T follicular helper cell (primary cell): ENCODE measurements at regions not wholly inside any gene's neighbourhood (a gene's known extent, or its start where the extent isn't known, plus 50 kb on each side); places are given as distances from the start of the nearest gene placed in this dataset.

Experiments used
- DNase-seq: peaks from one replicate; pipeline ENCODE4 v3.0.0-alpha.2; 2020; ENCODE audit warnings: low read depth

DNA sequence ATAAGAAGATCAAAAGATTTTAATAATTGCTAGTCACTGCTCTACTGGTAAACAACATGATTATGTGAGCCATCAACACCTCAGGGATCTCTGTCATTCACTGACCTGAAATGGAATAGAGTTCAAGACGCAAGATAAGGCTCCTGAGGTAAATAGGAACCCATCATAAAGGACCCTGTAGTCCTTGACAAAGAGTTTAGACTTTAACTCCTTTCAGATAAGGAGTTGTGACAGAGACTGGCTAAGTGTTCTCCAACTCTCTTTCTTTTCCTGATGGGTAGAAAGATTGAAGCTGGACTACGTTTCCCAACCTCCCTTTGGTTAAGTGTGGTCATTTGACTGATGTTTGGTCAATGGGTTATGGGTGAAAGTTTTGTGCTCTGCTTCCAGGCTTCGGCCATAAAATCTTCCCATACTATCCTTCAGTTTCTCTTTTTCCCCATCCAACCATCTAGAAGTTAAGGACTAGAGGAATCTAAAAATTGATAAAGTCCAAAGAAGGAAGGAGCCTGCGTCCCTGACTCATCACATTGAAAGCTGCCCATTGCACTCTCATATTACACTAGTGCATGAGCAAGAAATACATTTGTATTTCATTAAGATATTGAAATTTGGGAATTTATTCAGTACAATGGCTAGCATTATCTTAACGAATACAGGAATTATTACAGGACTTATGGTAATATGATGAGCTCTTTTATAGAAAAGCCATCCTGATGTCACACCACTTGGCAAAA is 293.7 kb upstream of the ACVR2A start:
- DNase-seq = no peak

DNA sequence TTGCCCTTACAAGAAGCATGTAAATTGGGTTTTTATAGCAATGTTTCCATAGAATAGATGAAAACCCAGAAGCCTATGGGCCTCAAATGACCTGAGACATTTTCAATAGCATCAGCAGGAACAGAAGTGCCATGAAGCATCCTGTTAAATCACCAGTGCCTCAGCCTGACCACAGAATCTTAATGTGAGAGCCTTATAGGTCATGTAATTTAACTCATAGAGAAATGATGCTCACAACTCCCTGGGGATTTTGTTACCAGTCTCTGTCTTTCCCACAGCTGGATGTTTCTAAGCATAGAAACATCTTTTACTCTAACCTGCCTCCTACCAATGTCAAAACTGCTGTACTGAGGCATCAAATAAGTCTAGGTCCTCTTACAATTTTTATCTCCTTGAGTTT is 295.8 kb upstream of the ACVR2A start:
- no peak for DNase-seq

DNA sequence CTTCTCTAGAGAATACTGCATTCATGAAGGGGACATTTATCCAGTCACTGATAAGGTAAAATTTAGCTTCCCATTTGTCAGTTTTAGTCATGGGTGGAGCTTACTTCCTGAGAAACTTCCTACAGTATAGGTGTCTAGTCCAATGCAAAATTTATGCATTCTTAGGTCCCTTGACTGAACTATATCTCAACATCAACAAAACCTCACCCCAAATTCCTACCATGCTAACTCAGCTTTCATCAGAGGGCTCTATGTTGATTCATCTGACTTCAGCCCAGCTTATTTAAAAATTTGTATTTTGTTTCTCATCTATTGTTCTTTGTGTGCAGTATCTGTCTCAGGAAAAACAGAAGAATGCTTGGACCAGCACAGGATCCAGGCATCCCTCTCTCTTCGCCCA is 296.4 kb upstream of the ACVR2A start:
- DNase-seq = no peak

DNA sequence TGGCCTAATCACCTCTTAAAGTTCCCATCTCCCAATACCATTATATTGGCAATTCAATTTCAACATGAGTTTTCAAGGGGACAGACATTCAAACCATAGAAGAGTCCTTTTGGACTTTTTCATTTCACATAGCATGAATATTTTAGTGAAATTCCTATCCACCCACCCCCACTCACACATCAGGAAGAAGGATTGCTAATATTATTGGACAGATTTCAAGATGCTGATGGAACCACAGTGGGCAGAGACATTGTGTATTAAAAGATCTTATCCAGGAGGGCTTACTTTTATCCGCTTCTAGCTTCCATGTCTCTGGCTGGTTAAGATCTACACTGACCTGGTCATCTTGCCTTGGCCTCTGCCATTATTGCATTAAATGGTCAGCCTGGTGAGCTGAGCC is 297.4 kb upstream of the ACVR2A start:
- no peak for DNase-seq

DNA sequence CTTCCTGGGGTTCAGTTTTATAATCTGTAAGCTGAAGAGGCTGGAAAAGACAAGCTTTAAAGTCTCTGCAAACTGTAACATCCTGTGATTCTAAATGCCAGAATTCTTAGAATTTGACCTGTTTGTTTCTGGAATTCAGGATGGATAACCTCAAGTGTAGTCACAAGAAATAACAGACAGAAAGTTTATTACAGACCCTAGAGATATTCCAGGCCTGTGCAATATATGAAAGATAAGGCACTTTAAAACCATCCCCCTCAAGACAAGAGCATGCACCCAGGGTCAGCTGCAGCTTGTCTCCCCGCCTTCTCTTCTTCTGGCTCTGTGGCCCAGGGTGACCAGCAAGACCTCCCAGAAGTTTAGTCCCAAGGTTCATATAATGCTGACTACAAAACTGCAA is 298.7 kb upstream of the ACVR2A start:
- no peak for DNase-seq

DNA sequence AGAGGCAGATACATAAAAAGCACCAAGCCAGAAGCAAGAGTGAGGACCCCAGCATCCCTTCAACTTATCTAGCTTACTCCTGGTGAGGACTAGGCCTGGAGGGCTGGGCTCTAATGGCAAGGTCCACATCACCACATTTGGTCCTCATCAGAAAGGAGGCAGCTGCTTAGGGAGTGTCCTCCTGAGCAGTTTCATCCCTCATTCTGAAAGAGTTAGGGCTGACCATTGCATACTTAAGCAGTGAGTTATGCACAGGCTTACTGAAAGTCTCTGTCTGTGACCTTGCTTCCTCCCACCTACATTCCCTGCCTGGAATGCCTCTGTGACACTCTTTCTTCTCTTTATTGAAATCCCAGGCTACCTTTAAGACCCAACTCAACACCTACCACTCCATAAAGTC is 301.8 kb upstream of the ACVR2A start:
- no peak for DNase-seq

DNA sequence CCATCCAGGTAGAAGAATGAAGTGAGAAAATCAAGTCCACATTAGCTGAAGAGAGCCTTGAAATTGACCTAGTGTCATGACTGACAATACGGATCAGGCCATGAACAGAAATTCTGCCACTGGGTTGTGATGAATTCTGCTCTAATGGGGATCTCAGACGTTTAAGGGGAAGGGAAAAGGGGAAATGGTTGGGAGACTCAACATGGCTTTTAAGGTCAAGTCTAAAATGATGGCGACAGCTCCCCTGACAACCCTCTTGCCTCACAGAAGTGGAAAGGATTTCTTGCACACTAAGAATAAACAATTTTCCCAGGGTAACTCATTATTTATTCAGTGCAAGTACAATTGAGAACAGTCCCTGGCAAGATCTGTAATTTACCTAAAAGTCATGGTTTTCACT is 302.5 kb upstream of the ACVR2A start:
- DNase-seq = no peak

DNA sequence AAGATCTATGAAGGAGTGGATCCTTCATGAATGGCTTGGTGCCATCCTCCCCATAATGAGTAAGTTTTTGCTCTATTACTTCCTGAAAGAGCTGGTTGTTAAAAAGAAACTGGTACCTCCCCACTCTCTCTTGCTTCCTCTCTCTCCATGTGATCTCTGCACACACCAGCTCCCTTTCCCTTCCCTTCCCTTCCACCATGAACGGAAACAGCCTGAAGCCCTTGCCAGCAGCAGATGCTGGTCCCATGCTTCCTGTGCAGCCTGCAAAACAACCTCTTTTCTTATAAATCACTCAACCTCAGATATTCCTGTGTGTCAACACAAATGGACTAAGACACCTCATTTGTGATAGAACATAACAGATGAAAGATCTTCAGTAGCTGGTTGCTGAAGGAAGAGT is 303.5 kb upstream of the ACVR2A start:
- DNase-seq = no peak

DNA sequence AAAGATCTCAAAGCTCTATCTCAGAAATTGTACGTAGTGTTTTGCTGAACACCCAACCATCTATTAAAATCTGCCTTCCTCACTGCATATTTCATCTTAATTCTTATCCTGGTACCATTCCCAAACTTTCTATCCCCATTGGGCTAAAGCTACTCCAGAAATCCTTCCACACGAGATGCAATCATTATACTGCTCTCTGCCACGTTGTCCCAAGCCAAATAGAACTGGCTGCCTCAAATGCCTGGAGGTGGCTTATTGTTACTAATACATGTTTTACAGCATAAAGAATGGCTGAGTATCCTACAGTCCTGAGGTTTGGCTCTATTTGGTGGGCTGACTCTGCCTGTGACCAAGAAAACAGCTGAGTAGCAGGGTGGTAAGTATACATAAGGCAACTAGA is 306.0 kb upstream of the ACVR2A start:
- DNase-seq = no peak

DNA sequence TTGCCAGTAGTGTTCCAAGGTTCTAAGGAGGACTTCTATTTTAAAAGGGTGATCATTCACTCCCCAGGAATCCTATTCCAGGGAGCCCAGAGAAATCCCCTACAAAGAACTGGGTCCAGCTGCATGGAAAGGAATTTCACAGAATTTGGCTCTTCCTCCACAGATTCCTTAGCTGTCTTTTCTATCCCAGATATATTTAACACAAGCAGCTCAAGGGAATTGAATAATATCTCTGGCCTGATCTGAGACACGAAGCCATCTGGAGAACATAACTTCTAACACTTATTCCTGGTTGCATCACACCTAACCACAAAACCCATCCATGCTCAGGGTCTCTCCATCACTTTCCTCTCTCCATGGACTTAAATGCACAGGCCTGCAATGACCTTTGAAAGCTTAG is 306.7 kb upstream of the ACVR2A start:
- no peak for DNase-seq

DNA sequence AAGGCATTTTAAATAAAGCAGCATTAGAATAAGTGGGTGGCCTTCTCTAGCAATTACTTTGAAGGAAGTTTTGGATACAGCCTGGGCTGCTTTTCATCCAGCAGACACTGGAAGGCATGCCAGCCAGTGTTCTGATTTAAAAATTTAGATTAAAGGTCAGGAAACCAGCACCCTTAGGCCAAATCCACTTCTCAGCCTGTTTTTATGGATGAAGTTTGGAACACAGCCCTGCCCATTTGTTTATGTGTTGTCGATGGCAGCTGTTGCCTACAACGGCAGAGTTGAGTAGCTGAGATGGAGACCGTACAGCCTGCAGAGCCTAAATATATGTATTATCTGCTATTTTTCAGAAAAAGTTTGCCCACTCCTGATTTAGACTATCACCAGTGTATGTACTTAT is 313.6 kb upstream of the ACVR2A start:
- DNase-seq = no peak

DNA sequence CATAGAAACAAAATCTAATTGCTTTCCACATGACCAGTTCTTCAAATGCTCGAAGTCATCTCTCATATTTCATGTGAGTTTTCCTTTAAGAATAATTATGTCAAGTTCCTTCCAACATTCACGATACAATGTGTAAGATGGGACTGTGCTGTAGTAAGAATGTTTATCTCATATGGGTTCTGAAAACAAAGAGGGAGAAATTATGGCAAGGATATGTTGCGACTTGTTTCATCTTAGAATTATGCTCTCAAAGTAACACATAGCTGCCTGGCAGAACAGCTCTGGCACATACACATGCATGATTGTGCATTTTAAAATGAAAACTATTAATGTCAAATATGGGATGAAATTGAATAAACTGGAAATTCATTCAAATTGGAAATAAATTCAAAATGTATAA is 314.8 kb upstream of the ACVR2A start:
- DNase-seq = no peak

DNA sequence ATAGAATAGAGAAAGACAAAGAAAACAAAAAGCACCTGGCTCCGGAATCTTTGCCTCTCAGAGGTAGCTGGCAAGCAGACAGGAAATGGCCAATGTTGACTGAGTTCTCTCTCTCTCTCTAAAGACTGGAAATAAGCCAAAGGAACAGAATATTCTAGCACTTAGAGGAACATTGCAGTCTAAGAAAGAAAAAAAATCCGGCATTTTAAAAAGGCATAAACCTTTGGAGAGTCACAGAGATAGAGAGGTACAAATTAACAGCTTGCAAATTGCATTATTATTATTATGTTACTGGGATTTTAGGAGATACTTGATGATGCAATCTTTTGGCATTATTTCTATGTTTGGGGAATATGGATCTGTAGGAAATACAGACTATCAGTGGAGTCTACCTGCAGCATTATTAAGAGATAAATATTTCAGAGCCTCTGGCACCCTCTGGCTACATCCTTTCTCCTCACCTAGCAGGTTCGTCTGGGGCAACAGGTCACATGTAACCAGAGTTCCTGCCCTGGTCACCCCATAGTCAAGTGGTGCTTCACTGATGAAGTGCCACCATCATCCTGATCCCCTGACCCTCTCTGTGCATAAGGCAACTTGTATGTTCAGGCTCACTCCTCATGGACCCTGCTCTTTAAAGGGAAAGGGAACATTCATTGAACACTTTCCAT is 318.9 kb upstream of the ACVR2A start:
- no peak for DNase-seq

DNA sequence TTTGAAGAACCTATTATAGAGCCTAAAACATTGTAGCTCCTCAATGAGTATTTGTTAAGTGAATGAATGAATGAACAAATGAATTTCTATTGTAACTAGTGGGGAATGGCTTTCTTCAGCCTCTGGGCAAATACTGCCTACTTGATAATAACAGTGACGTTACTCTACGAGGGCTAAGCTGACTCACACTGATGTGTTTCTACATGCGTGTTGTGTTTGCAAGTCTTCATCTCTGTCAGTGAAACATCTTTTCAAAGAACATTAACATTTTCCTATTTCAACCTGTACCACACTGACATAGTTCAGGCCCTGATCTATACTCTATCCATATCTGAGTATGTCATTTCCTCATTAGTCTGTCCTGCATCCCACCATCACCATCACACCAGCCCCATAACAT is 319.9 kb upstream of the ACVR2A start:
- DNase-seq = no peak

DNA sequence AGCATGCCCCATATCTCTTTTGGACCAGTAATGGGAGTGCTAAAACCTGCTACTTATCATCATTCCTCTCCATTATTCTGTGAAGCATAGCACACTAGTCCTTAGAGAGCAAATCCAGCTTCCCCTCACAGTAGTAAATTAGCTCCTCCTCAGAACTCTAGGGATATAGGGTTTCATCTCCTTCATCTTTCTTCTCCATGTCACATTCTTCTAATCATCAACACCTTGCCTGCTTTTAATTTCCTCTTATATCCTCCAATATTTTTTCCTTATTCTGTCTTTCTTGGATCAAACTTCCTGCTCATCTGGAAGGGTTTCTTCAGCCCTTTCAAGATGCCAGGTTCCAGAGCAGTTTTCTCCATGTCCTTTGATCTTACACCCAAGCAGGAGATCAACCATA is 321.4 kb upstream of the ACVR2A start:
- DNase-seq = no peak

DNA sequence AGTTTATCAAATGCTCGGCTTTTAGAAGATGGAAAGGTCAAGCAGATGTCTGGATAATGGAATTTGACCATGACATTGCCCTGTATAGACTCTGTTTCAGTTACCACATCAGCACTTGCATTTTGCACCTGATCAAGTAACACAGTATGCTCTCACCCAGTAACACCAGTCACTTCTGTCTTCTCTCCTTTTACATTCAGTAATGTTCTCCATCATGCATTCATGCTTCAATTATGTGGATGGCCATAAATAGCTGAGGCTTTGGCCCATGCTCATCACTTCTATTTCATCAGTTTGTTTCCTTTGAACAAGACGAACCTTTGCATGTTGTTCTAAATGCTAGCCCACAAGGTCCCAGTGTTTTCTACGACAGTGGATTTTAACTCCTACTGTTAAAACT is 322.9 kb upstream of the ACVR2A start:
- DNase-seq = no peak

DNA sequence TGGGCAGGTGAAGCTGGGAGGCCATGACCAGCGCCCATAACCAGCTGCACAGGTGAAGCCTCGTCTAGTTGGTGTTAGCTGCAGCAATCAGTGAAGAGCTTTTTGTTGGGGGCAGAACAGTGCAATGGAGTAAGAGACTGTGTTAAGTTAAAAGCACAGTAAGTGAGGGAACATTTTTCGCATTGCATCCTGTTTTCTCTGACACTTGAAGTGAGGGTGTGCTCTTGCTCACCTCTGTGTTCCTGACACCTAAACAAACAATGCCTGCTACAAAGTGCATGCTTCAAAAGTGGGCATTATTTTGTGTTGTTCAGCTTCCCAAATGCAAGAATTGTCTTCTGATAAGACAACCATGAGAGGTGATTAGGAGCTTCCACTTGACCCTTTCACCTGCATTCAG is 324.0 kb upstream of the ACVR2A start:
- no peak for DNase-seq

DNA sequence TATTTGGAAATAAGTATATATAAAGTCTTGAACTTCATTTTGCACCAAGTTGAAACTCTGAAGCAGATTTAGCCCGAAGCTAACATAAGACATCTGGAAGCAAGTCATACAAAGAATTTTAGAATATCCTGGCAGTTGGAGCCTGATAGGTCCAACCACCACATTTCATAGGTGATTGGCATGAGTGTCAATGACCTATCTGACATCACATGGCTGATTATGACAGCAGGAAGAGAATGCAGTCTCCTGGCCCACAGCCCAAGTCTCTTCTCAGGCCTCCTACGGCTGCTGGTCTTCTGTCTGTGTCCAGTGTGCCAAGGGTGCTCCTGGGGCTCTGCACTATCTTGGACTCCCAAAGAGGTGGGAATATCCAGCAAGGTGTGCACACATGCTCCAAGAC is 325.7 kb upstream of the ACVR2A start:
- DNase-seq = no peak

DNA sequence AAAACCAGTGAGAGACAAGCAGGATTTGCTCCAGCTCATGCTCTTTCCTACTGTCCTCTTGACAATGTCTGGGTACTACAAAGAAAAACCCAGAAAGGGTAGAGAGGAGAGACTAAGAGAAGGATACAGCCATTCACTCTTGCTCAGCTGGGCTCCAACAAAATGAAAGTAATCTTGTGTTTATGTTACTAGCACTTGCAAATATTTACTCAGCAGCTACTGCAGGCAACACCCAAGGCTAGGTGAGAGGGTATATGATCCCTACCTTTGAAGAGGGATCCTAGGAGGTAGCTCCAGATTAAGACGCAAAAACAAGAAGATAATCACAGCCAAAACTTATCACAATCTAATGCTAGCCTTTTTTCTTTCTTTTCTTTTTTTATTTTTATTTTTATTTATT is 329.6 kb upstream of the ACVR2A start:
- no peak for DNase-seq

DNA sequence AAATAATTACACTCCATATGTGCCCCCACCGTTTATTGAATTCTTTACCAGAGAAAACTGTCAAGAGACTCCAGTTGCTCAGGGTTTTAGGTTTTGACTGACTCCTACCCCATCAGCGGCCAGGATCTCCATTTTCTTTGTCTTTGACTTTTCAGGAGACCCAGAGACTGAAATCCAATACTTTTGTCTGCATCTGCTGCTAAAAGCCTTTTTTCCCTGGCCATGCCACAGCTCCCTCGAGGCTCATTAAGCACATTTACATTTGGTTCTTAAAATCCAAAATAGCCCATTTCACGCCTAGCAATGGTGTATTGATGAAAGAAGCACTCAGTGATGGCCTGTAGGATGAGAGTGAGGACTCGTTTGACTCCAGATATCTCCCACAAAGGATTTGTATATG is 332.6 kb upstream of the ACVR2A start:
- no peak for DNase-seq

DNA sequence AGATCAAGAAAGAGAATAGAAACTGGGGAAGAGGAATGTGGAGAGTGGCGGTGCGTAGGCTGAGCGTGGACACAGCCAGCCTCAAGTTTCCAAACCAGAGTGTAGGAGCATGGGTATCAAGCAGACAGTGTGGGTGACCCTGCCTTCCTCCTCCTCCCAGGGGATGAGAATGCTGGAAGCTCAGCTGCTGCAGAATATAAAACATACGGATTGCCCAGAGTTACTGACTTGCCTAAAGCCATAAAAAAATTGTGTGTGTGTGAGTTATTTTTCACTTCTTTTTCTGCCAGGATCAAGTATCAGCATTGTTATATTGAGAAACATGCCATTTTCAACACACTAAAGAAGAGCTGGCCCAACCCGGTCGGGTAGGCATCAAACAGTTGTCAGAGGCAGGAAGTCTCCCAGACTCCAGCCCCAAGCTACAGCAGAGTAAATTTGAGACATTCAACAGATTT is 333.3 kb upstream of the ACVR2A start:
- no peak for DNase-seq

DNA sequence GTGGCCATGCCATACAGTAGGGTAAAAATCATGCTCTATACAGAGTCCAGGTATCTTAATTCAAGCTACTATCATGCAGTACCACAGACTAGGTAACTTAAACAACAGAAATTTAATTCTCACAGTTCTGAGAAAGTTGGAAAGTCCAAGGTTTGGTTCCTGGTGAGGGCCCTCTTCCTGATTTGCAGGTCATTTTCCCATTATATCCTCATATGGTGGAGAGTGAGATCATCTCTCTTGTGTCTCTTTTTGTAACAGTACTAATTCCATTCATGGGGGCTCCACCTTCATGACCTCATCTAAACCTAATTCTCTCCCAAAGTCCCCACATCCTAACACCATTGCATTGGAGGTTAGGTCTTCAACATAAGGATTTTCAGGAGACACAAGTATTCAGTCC is 335.0 kb upstream of the ACVR2A start:
- no peak for DNase-seq

DNA sequence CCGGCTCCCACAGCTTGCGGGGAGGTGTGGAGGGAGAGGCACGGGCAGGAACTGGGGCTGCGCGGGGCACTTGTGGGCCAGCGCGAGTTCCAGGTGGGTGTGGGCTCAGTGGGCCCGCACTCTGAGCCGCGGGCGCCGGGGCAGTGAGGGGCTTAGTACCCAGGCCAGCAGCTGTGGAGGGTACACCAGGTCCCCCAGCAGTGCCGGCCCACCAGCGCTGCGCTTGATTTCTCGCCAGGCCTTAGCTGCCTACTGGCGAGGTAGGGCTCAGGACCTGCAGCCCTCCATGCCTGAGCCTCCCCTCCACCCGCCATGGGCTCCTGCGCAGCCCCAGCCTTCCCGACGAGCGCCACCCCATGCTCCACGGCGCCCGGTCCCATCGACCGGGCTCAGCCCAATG is 337.9 kb upstream of the ACVR2A start:
- DNase-seq = no peak

DNA sequence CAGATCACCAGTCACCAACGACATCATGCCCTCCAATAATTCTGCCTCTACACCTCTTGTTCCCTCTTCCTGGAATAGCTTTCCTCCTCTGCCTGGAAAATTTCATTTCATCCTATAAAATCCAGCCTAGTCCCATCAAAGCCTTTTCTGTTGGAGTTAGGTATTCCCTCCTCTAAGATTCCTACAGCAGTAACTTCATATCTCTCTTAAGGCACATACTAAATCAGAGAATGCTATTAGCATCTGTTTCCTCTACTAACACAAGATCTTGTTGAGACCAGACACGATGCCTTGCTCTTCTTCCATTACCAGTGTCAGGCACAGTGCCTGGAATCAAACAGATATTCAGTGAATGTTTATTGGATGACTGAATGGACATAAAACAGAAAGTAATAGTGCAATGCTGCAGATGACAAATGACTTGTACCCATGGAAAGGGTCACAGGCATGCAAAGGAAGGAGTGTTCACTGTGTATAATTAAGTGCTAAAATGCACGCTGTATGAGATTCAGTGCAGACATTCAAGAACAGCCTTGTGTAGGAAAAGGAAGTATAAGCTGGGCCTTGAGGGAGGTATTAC is 342.0 kb upstream of the ACVR2A start:
- DNase-seq = no peak
